Activated CD4-positive, alpha-beta T cell treated with anti-CD3 and anti-CD28 coated beads for 36 hours (primary cell): ENCODE measurements at regions not wholly inside any gene's neighbourhood (a gene's known extent, or its start where the extent isn't known, plus 50 kb on each side); places are given as distances from the start of the nearest gene placed in this dataset.

Experiments used
- ATAC-seq: fragments of 200-7000 bp; cut with Tn5 transposase; one replicate; pipeline ENCODE4 v1.10.0; 2021; ENCODE audit warnings: mild to moderate bottlenecking, moderate library complexity
- CTCF ChIA-PET: fragments of 350-600 bp; sonication (Branson Sonifier 250); formaldehyde crosslinking; loops from one replicate; lab custom pipeline; 2021; ENCODE audit warnings: antibody characterized with exemption; lab: Charles Lee
- POLR2A ChIA-PET: fragments of 350-600 bp; sonication (Branson Sonifier 250); formaldehyde crosslinking; loops from one replicate; lab custom pipeline; 2021; ENCODE audit warnings: antibody characterized with exemption, inconsistent platforms; lab: Charles Lee
- DNase-seq: peaks from one replicate; pipeline ENCODE4 v3.0.0-alpha.2; 2020
- H3K27ac Mint-ChIP-seq: one replicate; pipeline ENCODE4 v1.8.0; 2021; ENCODE audit warnings: mixed read lengths
- H3K27me3 Mint-ChIP-seq: one replicate; pipeline ENCODE4 v1.8.0; 2021; ENCODE audit warnings: mixed read lengths
- H3K36me3 Mint-ChIP-seq: one replicate; pipeline ENCODE4 v1.8.0; 2021; ENCODE audit warnings: low read depth, mixed read lengths
- H3K4me1 Mint-ChIP-seq: one replicate; pipeline ENCODE4 v1.8.0; 2021; ENCODE audit warnings: mixed read lengths
- H3K4me3 Mint-ChIP-seq: one replicate; pipeline ENCODE4 v1.8.0; 2021; ENCODE audit warnings: mild to moderate bottlenecking, moderate library complexity, mixed read lengths
- H3K9me3 Mint-ChIP-seq: one replicate; pipeline ENCODE4 v1.8.0; 2021; ENCODE audit warnings: low read depth, mixed read lengths
- intact Hi-C, 2 experiments: fragments of 100-400 bp; cut with DNase I in 1 of 2; cut with micrococcal nuclease in 1 of 2; formaldehyde crosslinking; loops; one replicate each; pipeline versions ENCODE4 v1.14.2 to v1.15.1; 2022 to 2024; cut with DNase I, micrococcal nuclease

DNA sequence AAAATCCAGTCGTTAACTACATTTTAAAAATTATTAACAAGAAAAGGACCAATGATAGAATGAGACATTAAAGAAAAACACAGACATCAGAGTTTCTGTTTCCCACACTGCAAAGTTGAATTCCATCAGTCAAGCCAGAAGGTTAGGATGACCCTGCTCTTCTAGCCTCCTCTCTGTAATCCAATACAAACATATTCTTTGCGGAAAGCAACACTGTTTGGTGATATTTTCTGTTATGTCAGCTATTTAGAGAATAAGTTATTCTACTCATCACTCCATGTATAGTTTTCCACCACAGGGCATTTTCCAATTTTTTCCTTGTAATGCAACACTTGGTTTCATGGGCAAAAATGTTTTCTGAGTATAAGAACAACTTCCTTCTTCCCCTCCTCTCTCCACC is 152.3 kb downstream of the EVX1 start:
- H3K4me1 Mint-ChIP-seq, result no peaks in the 10 kb centered on the region
- DNase-seq (no peak), ATAC-seq (no peak)
- no peaks in the 10 kb centered on the region for H3K36me3 Mint-ChIP-seq
- CTCF ChIA-PET, result interaction anchor here (0.5 to 0.7 kb wide), 2 partner anchors 42 to 172 kb away, joined by 3 to 6 read pairs; no protein-coding TSS in a partner anchor
- POLR2A ChIA-PET, result no interaction called here
- intact Hi-C loops, result no loop called here
- no peak overlapping the region for H3K27ac Mint-ChIP-seq
- H3K4me3 Mint-ChIP-seq, result no peak overlapping the region
- H3K9me3 Mint-ChIP-seq, result no peaks in the 10 kb centered on the region
- H3K27me3 Mint-ChIP-seq, result peaks cover 34% of the 10 kb centered on the region

DNA sequence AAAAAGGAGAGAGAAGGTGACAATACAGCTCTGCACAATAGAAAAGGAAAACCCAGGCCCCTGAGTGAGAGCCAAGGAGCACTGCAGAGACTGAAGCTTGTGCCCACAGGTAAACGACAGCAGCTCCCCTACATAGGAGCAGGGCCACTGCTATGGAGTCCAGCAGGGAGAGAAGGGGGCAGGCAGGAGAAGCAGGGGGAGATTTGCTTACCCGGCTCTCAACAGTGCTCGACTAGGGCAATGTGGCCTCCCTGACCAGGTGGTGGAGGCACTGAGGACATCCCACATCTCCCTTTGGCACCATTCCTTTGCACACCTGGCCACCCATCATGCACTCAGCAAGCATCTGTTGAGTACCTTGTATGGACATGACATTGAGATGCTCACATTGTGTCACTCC is 153.0 kb downstream of the EVX1 start:
- CTCF ChIA-PET, result interaction anchor here (0.5 kb wide), 1 partner anchor 43 kb away, joined by 3 read pairs; no protein-coding TSS in a partner anchor
- POLR2A ChIA-PET, result no interaction called here
- ATAC-seq, result no peak

DNA sequence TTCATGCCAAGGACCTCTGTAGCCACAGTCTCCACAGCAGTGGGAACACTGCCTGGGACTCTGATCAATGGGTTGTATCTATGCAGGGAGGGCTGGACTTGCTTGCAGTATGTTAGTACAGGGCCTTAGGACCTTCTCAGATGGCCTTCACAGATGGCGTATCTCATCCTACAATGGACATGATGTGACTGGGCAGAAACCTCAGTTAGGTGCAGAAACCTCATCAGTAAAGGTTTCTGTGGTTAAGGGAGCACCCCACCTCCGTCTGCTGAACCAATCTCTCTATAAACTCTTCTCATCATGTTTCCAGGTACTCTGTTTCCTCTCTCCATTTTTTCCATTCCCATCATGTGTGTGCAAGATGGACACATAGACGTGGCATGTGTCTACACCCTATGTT is 154.9 kb downstream of the EVX1 start:
- H3K4me1 Mint-ChIP-seq, result no peaks in the 10 kb centered on the region
- no peak overlapping the region for H3K27ac Mint-ChIP-seq
- H3K27me3 Mint-ChIP-seq, result peaks cover 25% of the 10 kb centered on the region
- H3K9me3 Mint-ChIP-seq, result no peaks in the 10 kb centered on the region
- H3K4me3 Mint-ChIP-seq, result no peak overlapping the region
- intact Hi-C loops, result no loop called here
- DNase-seq (no peak), ATAC-seq (no peak)
- POLR2A ChIA-PET, result no interaction called here
- CTCF ChIA-PET, result interaction anchor here (0.6 kb wide), 1 partner anchor 849 kb away, joined by 3 read pairs; no protein-coding TSS in a partner anchor
- no peaks in the 10 kb centered on the region for H3K36me3 Mint-ChIP-seq

More for the DNA sequence above, 153.0 kb downstream of the EVX1 start:
- no peak overlapping the region for H3K4me3 Mint-ChIP-seq
- H3K36me3 Mint-ChIP-seq, result no peaks in the 10 kb centered on the region
- intact Hi-C loops, result no loop called here
- H3K9me3 Mint-ChIP-seq, result no peaks in the 10 kb centered on the region
- no peak for DNase-seq
- H3K27ac Mint-ChIP-seq, result no peak overlapping the region
- H3K4me1 Mint-ChIP-seq, result no peaks in the 10 kb centered on the region
- H3K27me3 Mint-ChIP-seq, result peaks cover 32% of the 10 kb centered on the region

DNA sequence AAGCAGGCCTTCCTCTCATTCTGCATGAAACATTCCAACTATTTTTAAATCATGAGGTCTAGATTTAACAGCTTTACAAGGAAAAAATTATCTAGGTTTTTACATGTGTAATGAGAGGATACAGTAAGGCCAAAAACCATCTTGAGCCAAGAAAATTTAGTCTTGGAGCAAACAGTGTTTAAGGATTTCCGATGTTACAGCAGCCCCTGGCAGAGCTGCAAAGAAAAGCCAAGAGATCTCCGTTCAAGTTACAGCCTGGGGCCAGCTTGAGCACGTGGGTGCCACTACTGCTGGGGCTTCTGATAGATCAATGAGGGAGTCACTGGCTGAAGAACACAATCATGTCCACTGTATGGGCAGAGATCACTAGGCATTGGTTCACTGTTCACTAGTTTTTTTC is 156.2 kb downstream of the EVX1 start:
- CTCF ChIA-PET, result no interaction called here
- intact Hi-C loops, result no loop called here
- no peak overlapping the region for H3K4me3 Mint-ChIP-seq
- no peak for ATAC-seq
- no peak for DNase-seq
- no peaks in the 10 kb centered on the region for H3K36me3 Mint-ChIP-seq
- H3K27me3 Mint-ChIP-seq, result peaks cover 22% of the 10 kb centered on the region
- H3K27ac Mint-ChIP-seq, result no peak overlapping the region
- H3K4me1 Mint-ChIP-seq, result no peaks in the 10 kb centered on the region
- H3K9me3 Mint-ChIP-seq, result no peaks in the 10 kb centered on the region
- POLR2A ChIA-PET, result interaction anchor here (0.7 kb wide), 1 partner anchor 24 kb away, joined by 3 read pairs; no protein-coding TSS in a partner anchor

DNA sequence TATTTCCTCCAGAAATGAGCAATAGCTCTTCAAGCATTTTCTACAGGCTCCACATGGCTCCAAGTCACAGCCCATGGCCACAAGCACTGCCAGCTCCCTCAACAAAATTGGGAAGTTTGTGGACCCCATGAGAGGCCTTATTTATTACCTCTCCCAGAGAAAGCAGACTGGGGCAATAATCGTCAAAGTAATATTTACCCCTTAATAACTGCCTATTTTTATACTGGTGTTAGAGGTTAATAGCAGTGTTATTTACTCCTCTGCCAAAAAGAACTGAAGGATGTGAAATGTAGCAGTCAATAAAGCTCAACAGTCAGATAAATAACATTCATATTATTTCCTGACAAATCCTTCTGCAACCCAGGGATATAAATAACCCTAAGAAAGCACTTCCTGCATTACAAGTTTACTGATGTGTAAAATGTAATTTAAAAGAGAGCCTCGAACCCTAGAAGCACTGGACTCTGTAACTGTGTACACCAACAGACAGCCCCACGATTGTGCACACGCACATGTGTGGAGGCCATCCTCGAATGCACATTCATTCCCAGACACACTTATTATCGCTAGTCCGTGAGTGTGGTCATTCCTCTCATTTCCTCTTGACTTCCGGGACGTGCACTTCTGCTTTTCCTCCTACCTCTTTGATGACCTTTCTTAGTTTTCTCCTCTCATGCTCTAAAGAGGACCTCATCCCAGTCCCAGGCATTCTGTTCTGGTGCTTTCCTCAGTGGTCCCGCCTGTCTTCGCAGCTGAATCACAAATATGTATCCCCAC is 157.4 kb downstream of the EVX1 start:
- Mint-ChIP-seq H3K9me3 (no peaks in the 10 kb centered on the region), H3K36me3 (no peaks in the 10 kb centered on the region), H3K4me1 (no peaks in the 10 kb centered on the region), H3K4me3 (no peak overlapping the region), H3K27me3 (peaks cover 16% of the 10 kb centered on the region), H3K27ac (no peak overlapping the region)
- ATAC-seq (no peak), DNase-seq (no peak)
- intact Hi-C loops, result no loop called here
- ChIA-PET POLR2A (interaction anchor here (0.6 kb wide), 1 partner anchor 62 kb away, joined by 3 read pairs; no protein-coding TSS in a partner anchor), CTCF (interaction anchor here (0.6 to 0.7 kb wide), 2 partner anchors 11 to 220 kb away, joined by 3 read pairs; no protein-coding TSS in a partner anchor)

DNA sequence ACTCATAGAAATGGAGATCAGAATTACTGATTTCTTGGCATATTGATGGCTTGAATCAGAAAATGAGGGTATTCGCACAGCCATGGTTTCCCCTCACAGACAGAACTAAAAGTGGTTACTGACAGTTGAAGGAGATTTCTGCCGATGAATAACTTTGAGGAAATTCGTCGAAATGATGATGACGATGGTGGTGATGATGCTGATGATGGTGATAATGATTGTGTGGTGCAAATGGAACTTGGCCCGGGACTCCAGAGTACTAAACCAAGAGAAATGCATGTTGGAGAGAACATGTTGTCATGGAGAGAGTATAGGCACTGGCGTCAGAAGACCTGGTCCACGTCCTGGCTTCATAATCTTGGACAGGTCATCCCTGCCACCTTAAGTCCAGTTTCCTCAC is 163.2 kb downstream of the EVX1 start:
- intact Hi-C loops, result no loop called here
- H3K36me3 Mint-ChIP-seq, result no peaks in the 10 kb centered on the region
- peaks cover 19% of the 10 kb centered on the region for H3K27me3 Mint-ChIP-seq
- ChIA-PET CTCF (no interaction called here), POLR2A (no interaction called here)
- no peak overlapping the region for H3K4me3 Mint-ChIP-seq
- ATAC-seq (no peak), DNase-seq (no peak)
- H3K9me3 Mint-ChIP-seq, result no peaks in the 10 kb centered on the region
- H3K27ac Mint-ChIP-seq, result no peak overlapping the region
- no peaks in the 10 kb centered on the region for H3K4me1 Mint-ChIP-seq

DNA sequence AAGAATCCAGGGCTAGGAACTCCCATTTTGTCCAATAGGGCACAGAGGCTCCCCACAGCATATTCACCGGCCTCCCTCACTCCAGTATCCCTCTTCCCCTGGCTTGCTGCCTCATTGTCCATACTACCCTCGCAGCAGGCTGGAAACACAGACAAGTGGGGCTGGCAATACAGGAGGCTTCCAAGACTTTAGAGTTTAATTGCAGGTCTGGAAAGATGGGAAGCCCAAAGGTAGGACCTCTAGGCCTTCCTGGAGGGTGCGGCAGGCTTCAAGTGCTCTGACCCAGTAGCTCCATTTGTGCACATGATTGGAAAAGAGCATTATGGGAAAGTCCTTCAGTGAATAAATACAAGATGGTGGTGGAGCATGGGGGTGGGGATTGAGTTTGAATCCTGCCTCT is 166.7 kb downstream of the EVX1 start:
- Mint-ChIP-seq H3K4me1 (no peaks in the 10 kb centered on the region), H3K4me3 (no peak overlapping the region), H3K36me3 (no peaks in the 10 kb centered on the region), H3K9me3 (no peaks in the 10 kb centered on the region), H3K27me3 (peaks cover 18% of the 10 kb centered on the region), H3K27ac (no peak overlapping the region)
- no peak for DNase-seq
- ChIA-PET POLR2A (no interaction called here), CTCF (no interaction called here)
- ATAC-seq, result no peak
- intact Hi-C loops, result no loop called here

DNA sequence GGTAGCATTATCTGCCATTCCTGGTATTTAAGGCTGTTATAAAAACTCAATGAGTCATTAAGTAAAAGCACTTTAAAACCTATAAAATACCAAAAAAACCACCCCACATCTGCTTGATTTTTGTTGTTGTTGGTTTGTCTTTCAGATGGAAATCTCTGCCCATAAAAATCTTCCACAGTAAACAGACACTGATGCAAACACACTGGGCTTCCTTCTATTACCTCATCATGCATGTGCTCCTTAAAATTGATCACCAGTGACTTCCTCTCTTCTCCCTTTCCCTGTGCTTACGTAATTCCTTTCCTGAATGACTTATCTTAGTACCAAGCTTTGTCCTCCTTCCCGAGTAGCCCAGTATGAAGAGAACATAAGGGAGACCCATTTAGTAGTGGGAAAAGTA is 167.2 kb downstream of the EVX1 start:
- Mint-ChIP-seq H3K9me3 (no peaks in the 10 kb centered on the region), H3K4me1 (no peaks in the 10 kb centered on the region), H3K27me3 (peaks cover 18% of the 10 kb centered on the region), H3K4me3 (no peak overlapping the region), H3K36me3 (no peaks in the 10 kb centered on the region), H3K27ac (no peak overlapping the region)
- DNase-seq (no peak), ATAC-seq (no peak)
- CTCF ChIA-PET, result no interaction called here
- POLR2A ChIA-PET, result no interaction called here
- intact Hi-C loops, result no loop called here

DNA sequence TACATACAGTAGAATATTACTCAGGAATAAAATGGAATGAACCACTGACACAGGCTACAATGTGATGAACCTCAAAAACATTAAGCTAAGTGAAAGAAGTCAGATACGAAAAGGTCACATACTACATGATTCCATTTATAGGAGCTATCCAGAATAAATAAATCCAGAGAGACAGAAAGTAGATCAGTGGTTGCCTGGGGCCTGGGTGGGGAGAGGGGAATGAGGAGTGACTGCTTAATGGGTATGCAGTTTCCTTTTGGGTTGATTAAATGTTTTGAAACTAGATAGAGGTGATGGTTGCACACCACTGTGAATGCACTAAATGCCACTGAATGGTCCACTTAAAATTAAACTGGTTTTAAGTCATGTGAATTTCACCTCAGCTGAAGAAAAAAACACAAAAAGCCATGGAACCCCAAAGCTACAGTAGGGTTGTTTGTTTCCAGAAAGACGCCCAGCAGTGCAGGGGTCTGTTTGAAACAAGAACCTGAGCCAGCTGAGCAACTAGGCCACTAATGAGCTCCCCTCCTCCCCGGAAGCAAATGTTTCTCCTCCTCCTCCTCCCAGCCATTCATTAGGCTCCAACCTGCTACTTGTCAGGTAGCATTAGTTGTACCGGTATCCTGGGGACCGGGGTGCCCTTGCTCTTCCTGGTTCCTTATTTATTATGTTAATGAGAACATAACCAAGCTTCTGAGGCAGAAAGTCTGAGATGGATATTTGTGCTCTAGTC is 168.4 kb downstream of the EVX1 start:
- H3K36me3 Mint-ChIP-seq, result no peaks in the 10 kb centered on the region
- H3K9me3 Mint-ChIP-seq, result no peaks in the 10 kb centered on the region
- ATAC-seq, result no peak
- CTCF ChIA-PET, result no interaction called here
- no peak for DNase-seq
- no peaks in the 10 kb centered on the region for H3K4me1 Mint-ChIP-seq
- H3K27ac Mint-ChIP-seq, result no peak overlapping the region
- intact Hi-C loops, result no loop called here
- H3K27me3 Mint-ChIP-seq, result peaks cover 12% of the 10 kb centered on the region
- no peak overlapping the region for H3K4me3 Mint-ChIP-seq
- POLR2A ChIA-PET, result no interaction called here

DNA sequence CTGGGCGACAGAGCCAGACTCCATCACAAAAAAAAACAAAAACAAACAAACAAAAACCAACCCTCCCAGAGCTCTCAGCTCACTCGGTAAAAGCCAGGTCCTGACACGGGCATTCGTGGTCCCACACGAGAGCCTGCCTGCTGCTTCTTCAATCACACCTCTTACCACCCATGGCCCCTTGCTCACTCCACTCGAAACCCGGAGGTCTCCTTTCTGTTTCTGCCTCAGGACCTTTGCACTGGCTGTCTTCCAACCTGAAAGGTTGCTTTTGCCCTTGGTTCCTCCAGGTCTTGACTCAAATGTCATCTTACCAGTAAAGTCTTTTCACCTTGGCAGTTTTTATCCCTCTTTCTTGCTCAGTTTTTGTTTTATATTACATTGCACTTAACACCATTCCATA is 169.6 kb downstream of the EVX1 start:
- POLR2A ChIA-PET, result no interaction called here
- H3K27ac Mint-ChIP-seq, result no peak overlapping the region
- CTCF ChIA-PET, result no interaction called here
- intact Hi-C loops, result no loop called here
- DNase-seq (no peak), ATAC-seq (no peak)
- no peaks in the 10 kb centered on the region for H3K36me3 Mint-ChIP-seq
- no peaks in the 10 kb centered on the region for H3K9me3 Mint-ChIP-seq
- peaks cover 8% of the 10 kb centered on the region for H3K27me3 Mint-ChIP-seq
- no peak overlapping the region for H3K4me3 Mint-ChIP-seq
- H3K4me1 Mint-ChIP-seq, result no peaks in the 10 kb centered on the region

DNA sequence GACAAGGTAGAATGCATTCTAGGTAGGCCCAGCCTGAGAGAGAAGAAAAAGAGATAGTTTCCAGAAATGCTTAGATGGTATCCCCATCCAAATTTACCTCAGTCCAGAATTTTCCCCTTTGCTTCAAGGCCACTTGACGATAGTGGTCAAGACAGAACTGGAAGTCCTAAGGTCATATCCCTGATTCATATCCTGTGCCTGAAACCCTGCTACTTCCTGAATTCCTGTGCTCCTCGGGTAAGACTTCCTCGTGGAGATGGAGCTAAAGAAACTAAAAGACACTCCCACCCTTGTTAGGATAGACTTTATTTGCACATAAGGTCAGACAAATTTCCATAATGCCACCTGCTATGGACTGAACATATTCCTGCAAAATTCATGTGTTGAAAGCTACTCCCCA is 175.9 kb downstream of the EVX1 start:
- intact Hi-C loops, result no loop called here
- Mint-ChIP-seq H3K4me1 (no peaks in the 10 kb centered on the region), H3K9me3 (no peaks in the 10 kb centered on the region), H3K27ac (no peak overlapping the region), H3K4me3 (no peak overlapping the region), H3K36me3 (no peaks in the 10 kb centered on the region), H3K27me3 (no peaks in the 10 kb centered on the region)
- ChIA-PET CTCF (no interaction called here), POLR2A (no interaction called here)
- DNase-seq (no peak), ATAC-seq (no peak)
